ENCODE measurements at regions not wholly inside any gene's neighbourhood (a gene's known extent, or its start where the extent isn't known, plus 50 kb on each side); places are given as distances from the start of the nearest gene placed in this dataset.

GRCh38 chr3:113091417-113091816 is 100.6 kb downstream of the GTPBP8 start:
- TF ChIP-seq CTCF (IDR thresholded peaks at IDR 0.05) (no peak), POLR2A (IDR thresholded peaks at IDR 0.05) (no peak)

Measured in esophagus squamous epithelium (tissue), 4 donors.